SK-N-SH (cell line): ENCODE measurements at regions not wholly inside any gene's neighbourhood (a gene's known extent, or its start where the extent isn't known, plus 50 kb on each side); places are given as distances from the start of the nearest gene placed in this dataset.

Source experiments
- CTCF ChIA-PET: fragments of 300-600, 350-600 bp; formaldehyde crosslinking; extraction: SDS; loops from one replicate; lab custom pipeline; 2021; lab: Yijun Ruan, JAX
- POLR2A ChIA-PET: fragments of 350-600 bp; sonication (Branson Sonifier 250); formaldehyde crosslinking; extraction: SDS; loops from one replicate; lab custom pipeline; 2020; ENCODE audit warnings: antibody characterized with exemption, inconsistent platforms; lab: Yijun Ruan, JAX
- DNase-seq: peaks from one replicate; pipeline ENCODE4 v3.0.0; 2012
- H2AFZ ChIP-seq: fragments of 200-600 bp; sonication (generic); 2 replicates; pipeline ENCODE4 v1.8.1; 2016; ENCODE audit warnings: antibody characterized with exemption, mild to moderate bottlenecking, low read depth
- H3F3A ChIP-seq: fragments of 200-600 bp; sonication (generic); replicated peaks from 2 replicates; pipeline ENCODE3; 2016; ENCODE audit warnings: antibody characterized with exemption, mild to moderate bottlenecking; ENCODE audit not compliant: insufficient read depth
- H3K27ac ChIP-seq, 2 experiments: fragments of 200-500 bp in 1 of 2; fragments of 200-600 bp in 1 of 2; sonication (Bioruptor generic) in 1 of 2; sonication (generic), shearing (Covaris generic) in 1 of 2; 2 replicates each; pipeline versions ENCODE4 v1.5.1 to v1.6.1; 2014 to 2016; ENCODE audit warnings: low read depth in 2 of 2, inconsistent platforms in 1 of 2, low read length in 1 of 2, mild to moderate bottlenecking in 1 of 2, mixed read lengths in 1 of 2
- H3K27me3 ChIP-seq: fragments of 200-600 bp; sonication (generic), shearing (Covaris generic); 2 replicates; pipeline ENCODE4 v1.6.1; 2016; ENCODE audit warnings: mixed run types; ENCODE audit not compliant: insufficient read depth
- H3K36me3 ChIP-seq, 2 experiments: fragments of 200-500 bp in 1 of 2; fragments of 200-600 bp in 1 of 2; sonication (Bioruptor generic) in 1 of 2; sonication (generic) in 1 of 2; replicated peaks in 1 of 2; 2 replicates each; pipeline versions ENCODE3 to v1.5.1; 2014 to 2016; ENCODE audit warnings: low read length in 1 of 2, mild to moderate bottlenecking in 1 of 2; ENCODE audit not compliant: insufficient read depth in 2 of 2, control insufficient read depth in 1 of 2
- H3K4me1 ChIP-seq, 2 experiments: fragments of 200-500 bp in 1 of 2; fragments of 200-600 bp in 1 of 2; sonication (Bioruptor generic) in 1 of 2; sonication (generic), shearing (Covaris generic) in 1 of 2; 2 replicates each; pipeline versions ENCODE4 v1.5.1 to v1.6.1; 2014 to 2016; ENCODE audit warnings: low read depth in 1 of 2, low read length in 1 of 2, mixed run types in 1 of 2; ENCODE audit not compliant: insufficient read depth in 2 of 2, control insufficient read depth in 1 of 2
- H3K4me2 ChIP-seq: fragments of 200-600 bp; sonication (generic), shearing (Covaris generic); 2 replicates; pipeline ENCODE4 v1.6.1; 2017; ENCODE audit warnings: mixed run types
- H3K4me3 ChIP-seq, 2 experiments: fragments of 200-500 bp in 1 of 2; fragments of 200-600 bp in 1 of 2; sonication (Bioruptor generic) in 1 of 2; sonication (generic), shearing (Covaris generic) in 1 of 2; 2 replicates each; pipeline versions ENCODE4 v1.5.1 to v1.8.1; 2014 to 2016; ENCODE audit warnings: low read depth in 2 of 2, inconsistent platforms in 1 of 2, low read length in 1 of 2, mild to moderate bottlenecking in 1 of 2, mixed read lengths in 1 of 2, moderate library complexity in 1 of 2
- H3K79me2 ChIP-seq: fragments of 200-600 bp; sonication (generic); 2 replicates; pipeline ENCODE4 v1.8.1; 2017; ENCODE audit warnings: mild to moderate bottlenecking; ENCODE audit not compliant: insufficient read depth
- H3K9ac ChIP-seq: fragments of 200-600 bp; sonication (generic); 2 replicates; pipeline ENCODE4 v1.6.1; 2017; ENCODE audit warnings: mixed run types
- H3K9me2 ChIP-seq: fragments of 200-600 bp; sonication (generic); 2 replicates; pipeline ENCODE4 v1.6.1; 2017; ENCODE audit warnings: mixed run types
- H3K9me3 ChIP-seq: fragments of 200-600 bp; sonication (generic); 2 replicates; pipeline ENCODE4 v1.6.1; 2017; ENCODE audit warnings: mixed run types, mild to moderate bottlenecking, moderate library complexity
- H4K20me1 ChIP-seq: fragments of 200-600 bp; sonication (generic); 2 replicates; pipeline ENCODE4 v1.6.1; 2017; ENCODE audit warnings: mild to moderate bottlenecking, mixed run types; ENCODE audit not compliant: insufficient read depth
- CHD2 ChIP-seq: fragments of 150-350 bp; IDR thresholded peaks from 2 replicates; pipeline ENCODE4 v1.6.1; 2018; ENCODE audit warnings: low read length; ENCODE audit not compliant: partially characterized antibody
- ELF1 ChIP-seq: IDR thresholded peaks from 2 replicates; pipeline ENCODE4 v1.4.0; 2012
- EP300 ChIP-seq, 2 experiments: IDR thresholded peaks; 2 replicates each; pipeline versions ENCODE4 v1.4.0 to v1.6.1; 2012; ENCODE audit warnings: borderline replicate concordance in 1 of 2, low read depth in 1 of 2, low read length in 1 of 2
- EZH2phosphoT487 ChIP-seq: fragments of 200-600 bp; sonication (generic); IDR thresholded peaks from 2 replicates; pipeline ENCODE4 v1.6.1; 2017; ENCODE audit warnings: low read depth, mixed run types, mild to moderate bottlenecking, antibody characterized with exemption, moderate library complexity, borderline replicate concordance
- FOSL2 ChIP-seq: IDR thresholded peaks from 2 replicates; pipeline ENCODE4 v1.4.0; 2012; ENCODE audit warnings: low read depth, mild to moderate bottlenecking, moderate library complexity, borderline replicate concordance
- FOXM1 ChIP-seq: IDR thresholded peaks from 2 replicates; pipeline ENCODE4 v1.4.0; 2012; ENCODE audit warnings: low read depth, mild to moderate bottlenecking
- GATA2 ChIP-seq: sonication (generic); formaldehyde crosslinking; IDR thresholded peaks from 2 replicates; pipeline ENCODE4 v1.5.0; 2020; ENCODE audit warnings: mild to moderate bottlenecking, missing genetic modification reagents
- JUND ChIP-seq: IDR thresholded peaks from 2 replicates; pipeline ENCODE4 v1.4.0; 2012
- MAX ChIP-seq: IDR thresholded peaks from 2 replicates; pipeline ENCODE4 v1.4.0; 2012; ENCODE audit warnings: low read depth
- MXI1 ChIP-seq: IDR thresholded peaks from 2 replicates; pipeline ENCODE4 v1.6.1; 2012; ENCODE audit warnings: mild to moderate bottlenecking, low read depth, low read length, improper control_type of control experiment
- NRF1 ChIP-seq: IDR thresholded peaks from 2 replicates; pipeline ENCODE4 v1.6.1; 2012; ENCODE audit warnings: low read depth, mild to moderate bottlenecking, low read length
- PBX3 ChIP-seq: IDR thresholded peaks from 2 replicates; pipeline ENCODE4; 2012
- POLR2AphosphoS5 ChIP-seq: IDR thresholded peaks from 2 replicates; pipeline ENCODE4 v1.6.1; 2012; ENCODE audit warnings: low read depth, low read length
- RCOR1 ChIP-seq: fragments of 150-350 bp; IDR thresholded peaks from 2 replicates; pipeline ENCODE4 v1.6.1; 2017; ENCODE audit warnings: antibody characterized with exemption, low read length
- RXRA ChIP-seq: IDR thresholded peaks from 2 replicates; pipeline ENCODE4 v1.4.0; 2012; ENCODE audit warnings: low read depth, mild to moderate bottlenecking, borderline replicate concordance
- SMC3 ChIP-seq: IDR thresholded peaks from 2 replicates; pipeline ENCODE4 v1.6.1; 2012; ENCODE audit warnings: low read depth, low read length, improper control_type of control experiment
- TAF1 ChIP-seq: IDR thresholded peaks from 2 replicates; pipeline ENCODE4 v1.6.1; 2012; ENCODE audit warnings: low read depth, mild to moderate bottlenecking, low read length, moderate library complexity, borderline replicate concordance
- TCF12 ChIP-seq: IDR thresholded peaks from 2 replicates; pipeline ENCODE4 v1.4.0; 2012
- TEAD4 ChIP-seq: IDR thresholded peaks from 2 replicates; pipeline ENCODE4 v1.4.0; 2012; ENCODE audit warnings: mild to moderate bottlenecking, borderline replicate concordance; ENCODE audit not compliant: insufficient read depth
- USF1 ChIP-seq: IDR thresholded peaks from 2 replicates; pipeline ENCODE4 v1.4.0; 2012; ENCODE audit warnings: low read depth, borderline replicate concordance
- USF2 ChIP-seq: fragments of 150-350 bp; IDR thresholded peaks from 2 replicates; pipeline ENCODE4 v1.6.1; 2017; ENCODE audit warnings: antibody characterized with exemption, low read length, low read depth, borderline replicate concordance
- ZBTB33 ChIP-seq: IDR thresholded peaks from 2 replicates; pipeline ENCODE4 v1.4.0; 2012; ENCODE audit warnings: low read depth, borderline replicate concordance
- WGBS: methylation state at CpG from one replicate; pipeline ENCODE4 v1.1.6; 2017; ENCODE audit warnings: low lambda C conversion rate; 5-methylcytosine and 5-hydroxymethylcytosine counted together

GRCh38 chr6:130647246-130647645, 180.0 kb upstream of the SMLR1 start:
- no peak overlapping the region for H3K4me3 ChIP-seq
- H3K79me2 ChIP-seq, result no peaks in the 10 kb centered on the region
- H3K36me3 ChIP-seq, result no peaks in the 10 kb centered on the region
- H4K20me1 ChIP-seq, result no peaks in the 10 kb centered on the region
- TF ChIP-seq JUND, result peak; percentile 23; the same call in 1 of the 2 replicates
- TF ChIP-seq GATA2, result no peak
- TF ChIP-seq FOXM1, result peak; percentile 50; the same call in 1 of the 2 replicates
- peak; percentile 23; the same call in 1 of the 2 replicates for TF ChIP-seq TCF12
- TF ChIP-seq USF1, result no peak
- TF ChIP-seq EP300 (IDR thresholded peaks at IDR 0.05; ENCODE audit: borderline replicate concordance in 1 of 2, low read depth in 1 of 2, low read length in 1 of 2), result peak in 1 of 2 experiments; percentile 38; a peak in 1 of 4 replicates
- TF ChIP-seq USF2, result no peak
- TF ChIP-seq PBX3, result peak; percentile 16; the same call in 1 of the 2 replicates
- TF ChIP-seq RCOR1, result no peak
- H3K9me3 ChIP-seq, result 0 out of 2 replicates have a peak, but pooled peaks cover 9% of the 10 kb centered on the region
- H3F3A ChIP-seq, result peaks cover 17% of the 10 kb centered on the region
- ChIA-PET POLR2A (no interaction called here), CTCF (no interaction called here)
- H3K27ac ChIP-seq, result peak overlapping the region in 1 of 2 experiments; percentile 57; a peak in 2 of 4 replicates
- H3K27me3 ChIP-seq, result no peaks in the 10 kb centered on the region
- H2AFZ ChIP-seq, result peak overlapping the region; percentile 44; the same call in 1 of the 2 replicates
- no peak overlapping the region for H3K9ac ChIP-seq
- no peak overlapping the region for H3K4me2 ChIP-seq
- 0 out of 4 replicates have a peak, but pooled peaks cover 0 to 6% of the 10 kb centered on the region in 2 experiments for H3K4me1 ChIP-seq
- DNase-seq, result no peak
- no peaks in the 10 kb centered on the region for H3K9me2 ChIP-seq

- Histone ChIP-seq H3F3A (no peaks in the 10 kb centered on the region), H2AFZ (no peak overlapping the region), H3K4me2 (no peak overlapping the region), H3K27ac (no peak overlapping the region; a peak in 1 of 4 replicates), H3K4me1 (no peaks in the 10 kb centered on the region), H3K27me3 (no peaks in the 10 kb centered on the region), H3K9ac (no peak overlapping the region), H3K9me2 (no peaks in the 10 kb centered on the region), H4K20me1 (no peaks in the 10 kb centered on the region), H3K36me3 (no peaks in the 10 kb centered on the region), H3K4me3 (no peak overlapping the region), H3K9me3 (no peaks in the 10 kb centered on the region), H3K79me2 (no peaks in the 10 kb centered on the region)
- DNase-seq, result no peak
- POLR2A ChIA-PET, result no interaction called here
- WGBS, result 22% methylated on average over 1 of the region's 1 CpG
- CTCF ChIA-PET, result no interaction called here
- no peak for TF ChIP-seq FOXM1
- TF ChIP-seq TCF12, result peak; percentile 80
- TF ChIP-seq SMC3, result no peak
- no peak for TF ChIP-seq ZBTB33
- peak; percentile 13; the same call in 1 of the 2 replicates for TF ChIP-seq FOSL2
- no peak for TF ChIP-seq MAX
- TF ChIP-seq POLR2AphosphoS5, result no peak
- TF ChIP-seq MXI1, result no peak
- peak in 1 of 2 experiments; percentile 76; a peak in 1 of 4 replicates for TF ChIP-seq EP300 (IDR thresholded peaks at IDR 0.05; ENCODE audit: borderline replicate concordance in 1 of 2, low read depth in 1 of 2, low read length in 1 of 2)
- no peak for TF ChIP-seq USF2
- TF ChIP-seq CHD2, result no peak
- TF ChIP-seq TEAD4, result peak; percentile 58
- TF ChIP-seq ELF1, result no peak
- TF ChIP-seq EZH2phosphoT487, result no peak
- no peak for TF ChIP-seq NRF1
- TF ChIP-seq RXRA, result no peak
- TF ChIP-seq TAF1, result no peak
- TF ChIP-seq JUND, result no peak
These were observed 171.6 kb upstream of the SMLR1 start for GRCh38 chr6:130655586-130655985.
